ENCODE measurements at regions not wholly inside any gene's neighbourhood (a gene's known extent, or its start where the extent isn't known, plus 50 kb on each side); places are given as distances from the start of the nearest gene placed in this dataset.

GRCh38 chr5:43941806-43942205, 338.8 kb downstream of the NNT start:
- no peak for DNase-seq (ENCODE audit: low read depth in 2 of 3, low spot score in 2 of 3)

- DNase-seq (ENCODE audit: low read depth in 2 of 3, low spot score in 2 of 3): no peak
Observed at GRCh38 chr5:43940562-43940961, 337.6 kb downstream of the NNT start.

- DNase-seq (ENCODE audit: low read depth in 2 of 3, low spot score in 2 of 3): no peak
Observed at GRCh38 chr5:43926923-43927322, 323.9 kb downstream of the NNT start.

GRCh38 chr5:43920422-43920821, 317.4 kb downstream of the NNT start:
- no peak for DNase-seq (ENCODE audit: low read depth in 2 of 3, low spot score in 2 of 3)

GRCh38 chr5:43917925-43918324, 314.9 kb downstream of the NNT start:
- no peak for DNase-seq (ENCODE audit: low read depth in 2 of 3, low spot score in 2 of 3)

- DNase-seq (ENCODE audit: low read depth in 2 of 3, low spot score in 2 of 3): no peak
Observed at GRCh38 chr5:43903129-43903528, 300.1 kb downstream of the NNT start.

- no peak for DNase-seq (ENCODE audit: low read depth in 2 of 3, low spot score in 2 of 3)
Observed at GRCh38 chr5:43900974-43901373, 298.0 kb downstream of the NNT start.

GRCh38 chr5:43895876-43896275, 292.9 kb downstream of the NNT start:
- no peak for DNase-seq (ENCODE audit: low read depth in 2 of 3, low spot score in 2 of 3)

GRCh38 chr5:43893951-43894684, 291.1 kb downstream of the NNT start:
- no peak for DNase-seq (ENCODE audit: low read depth in 2 of 3, low spot score in 2 of 3)

- no peak for DNase-seq (ENCODE audit: low read depth in 2 of 3, low spot score in 2 of 3)
Observed at GRCh38 chr5:43891112-43891511, 288.1 kb downstream of the NNT start.

- DNase-seq (ENCODE audit: low read depth in 2 of 3, low spot score in 2 of 3): no peak
Observed at GRCh38 chr5:43889233-43889632, 286.3 kb downstream of the NNT start.

- DNase-seq (ENCODE audit: low read depth in 2 of 3, low spot score in 2 of 3): no peak
Observed at GRCh38 chr5:43875741-43876140, 272.8 kb downstream of the NNT start.

- no peak for DNase-seq (ENCODE audit: low read depth in 2 of 3, low spot score in 2 of 3)
Observed at GRCh38 chr5:43874772-43875171, 271.8 kb downstream of the NNT start.

- DNase-seq (ENCODE audit: low read depth in 2 of 3, low spot score in 2 of 3): no peak
Observed at GRCh38 chr5:43873791-43874190, 270.8 kb downstream of the NNT start.

- DNase-seq (ENCODE audit: low read depth in 2 of 3, low spot score in 2 of 3): no peak
Observed at GRCh38 chr5:43859309-43859708, 256.3 kb downstream of the NNT start.

- DNase-seq (ENCODE audit: low read depth in 2 of 3, low spot score in 2 of 3): no peak
Observed at GRCh38 chr5:43855452-43855851, 252.5 kb downstream of the NNT start.

GRCh38 chr5:43854697-43855292, 251.8 kb downstream of the NNT start:
- no peak for DNase-seq (ENCODE audit: low read depth in 2 of 3, low spot score in 2 of 3)

GRCh38 chr5:43852279-43852678, 249.3 kb downstream of the NNT start:
- no peak for DNase-seq (ENCODE audit: low read depth in 2 of 3, low spot score in 2 of 3)

- DNase-seq (ENCODE audit: low read depth in 2 of 3, low spot score in 2 of 3): no peak
Observed at GRCh38 chr5:43851741-43852140, 248.8 kb downstream of the NNT start.

- no peak for DNase-seq (ENCODE audit: low read depth in 2 of 3, low spot score in 2 of 3)
Observed at GRCh38 chr5:43840424-43841125, 237.6 kb downstream of the NNT start.

GRCh38 chr5:43839218-43839617, 236.2 kb downstream of the NNT start:
- DNase-seq (ENCODE audit: low read depth in 2 of 3, low spot score in 2 of 3): no peak

GRCh38 chr5:43837996-43838395, 235.0 kb downstream of the NNT start:
- no peak for DNase-seq (ENCODE audit: low read depth in 2 of 3, low spot score in 2 of 3)
